ENCODE measurements at regions not wholly inside any gene's neighbourhood (a gene's known extent, or its start where the extent isn't known, plus 50 kb on each side); places are given as distances from the start of the nearest gene placed in this dataset.

GRCh38 chrX:83416273-83416672 is 91.8 kb upstream of the POU3F4 start:
- no TSS peak for BruUV-seq (replicated peaks)
- no peak for FAIRE-seq
- Histone ChIP-seq H3K27ac (ENCODE audit: extremely low read length, insufficient read depth, low read length) (no peak overlapping the region), H3K36me3 (replicated peaks in 1 of 2; ENCODE audit: control insufficient read depth in 1 of 2, insufficient read depth in 2 of 2, low read length in 2 of 2) (no peaks in the 10 kb centered on the region), H3K4me3 (replicated peaks in 1 of 3; ENCODE audit: insufficient read depth in 1 of 3, low read depth in 2 of 3, low read length in 3 of 3) (no peak overlapping the region), H3K4me1 (ENCODE audit: insufficient read depth, low read length) (no peaks in the 10 kb centered on the region), H3K9me3 (ENCODE audit: low read length) (no peaks in the 10 kb centered on the region), H4K20me1 (ENCODE audit: insufficient read depth, low read length) (no peaks in the 10 kb centered on the region), H3K27me3 (ENCODE audit: control insufficient read depth in 1 of 2, insufficient read depth in 2 of 2, low read length in 2 of 2) (no peaks in the 10 kb centered on the region), H3K9ac (ENCODE audit: insufficient read depth, low read depth, low read length) (no peak overlapping the region), H3K79me2 (ENCODE audit: insufficient read depth, low read length) (no peaks in the 10 kb centered on the region), H3K4me2 (ENCODE audit: low read depth, low read length) (no peak overlapping the region), H2AFZ (ENCODE audit: low read length) (no peak overlapping the region)
- intact Hi-C loops (cut with micrococcal nuclease; ENCODE audit: unreplicated experiment) = no loop called here
- 0% methylated on average over 2 of the region's 2 CpGs for WGBS (ENCODE audit: low lambda C conversion rate)
- ATAC-seq = no peak
- POLR2A ChIA-PET = no interaction called here
- in situ Hi-C loops (cut with HindIII; ENCODE audit: extremely low pct_ligation_motif_present, low pct_unique_long_range_greater_than_20kb) = no loop called here
- DNase-seq (ENCODE audit: low spot score) = no peak
- CTCF ChIA-PET (ENCODE audit: low intra/inter-chr PET ratio, low total read pairs) = no interaction called here
- no peak for TF ChIP-seq ZNF569 (CRISPR knock-in tag; IDR thresholded peaks at IDR 0.05; ENCODE audit: borderline replicate concordance)
- no peak for TF ChIP-seq ETV6 (CRISPR knock-in tag; conservative IDR thresholded peaks at IDR 0.05)
- no peak for TF ChIP-seq ZNF468 (CRISPR knock-in tag; IDR thresholded peaks at IDR 0.05)
- TF ChIP-seq ZNF878 (CRISPR knock-in tag; IDR thresholded peaks at IDR 0.05) = no peak
- no peak for TF ChIP-seq RXRA (CRISPR knock-in tag; IDR thresholded peaks at IDR 0.05)
- no peak for TF ChIP-seq ZNF841 (CRISPR knock-in tag; IDR thresholded peaks at IDR 0.05; ENCODE audit: borderline replicate concordance)
- no peak for TF ChIP-seq ZBTB42 (CRISPR knock-in tag; IDR thresholded peaks at IDR 0.05)
- TF ChIP-seq ZNF891 (CRISPR knock-in tag; IDR thresholded peaks at IDR 0.05) = no peak
- TF ChIP-seq ARID3A (IDR thresholded peaks at IDR 0.05; ENCODE audit: low read depth, low read length) = no peak
- no peak for TF ChIP-seq NFE2 (CRISPR knock-in tag; IDR thresholded peaks at IDR 0.05)
- TF ChIP-seq ZNF337 (CRISPR knock-in tag; IDR thresholded peaks at IDR 0.05; ENCODE audit: borderline replicate concordance, low read depth) = no peak
- TF ChIP-seq ZBTB10 (CRISPR knock-in tag; IDR thresholded peaks at IDR 0.05; ENCODE audit: borderline replicate concordance) = no peak
- TF ChIP-seq ZNF549 (CRISPR knock-in tag; IDR thresholded peaks at IDR 0.05) = no peak
- no peak for TF ChIP-seq DMTF1 (CRISPR knock-in tag; IDR thresholded peaks at IDR 0.05)
- no peak for TF ChIP-seq ATF7-NPFF (CRISPR knock-in tag; IDR thresholded peaks at IDR 0.05; ENCODE audit: low read depth)
- TF ChIP-seq SIX1 (CRISPR knock-in tag; IDR thresholded peaks at IDR 0.05; ENCODE audit: borderline replicate concordance) = no peak
- TF ChIP-seq ZFP91 (CRISPR knock-in tag; IDR thresholded peaks at IDR 0.05; ENCODE audit: borderline replicate concordance) = no peak
- no peak for TF ChIP-seq ZNF282 (IDR thresholded peaks at IDR 0.05; ENCODE audit: partially characterized antibody)

Data from HepG2 (cell line).